Gastroesophageal sphincter (tissue), 3 donors: ENCODE measurements at regions not wholly inside any gene's neighbourhood (a gene's known extent, or its start where the extent isn't known, plus 50 kb on each side); places are given as distances from the start of the nearest gene placed in this dataset.

ENCODE experiments used
- EP300 ChIP-seq: sonication (generic); formaldehyde crosslinking; IDR thresholded peaks from one replicate; pipeline ENCODE4 v1.6.1; 2017; ENCODE audit warnings: antibody characterized with exemption, mild to moderate bottlenecking
- POLR2A ChIP-seq, 2 donors: fragments of 450-650 bp; IDR thresholded peaks; one replicate each; pipeline ENCODE4 v1.6.1; 2017; ENCODE audit warnings: antibody characterized with exemption in 2 of 2, mild to moderate bottlenecking in 2 of 2, moderate library complexity in 1 of 2
- POLR2AphosphoS5 ChIP-seq: sonication (generic); formaldehyde crosslinking; IDR thresholded peaks from one replicate; pipeline ENCODE4 v1.6.1; 2017; ENCODE audit warnings: antibody characterized with exemption
- TF ChIP-seq, protein P1 (sequence below), 4 experiments: fragments of 200-600 bp in 2 of 4; fragments of 450-650 bp in 2 of 4; sonication (generic) in 1 of 4; IDR thresholded peaks; one replicate each; pipeline ENCODE4 v1.5.1; 2017 to 2019; ENCODE audit warnings: antibody characterized with exemption in 4 of 4, mild to moderate bottlenecking in 2 of 4, moderate library complexity in 2 of 4

DNA sequence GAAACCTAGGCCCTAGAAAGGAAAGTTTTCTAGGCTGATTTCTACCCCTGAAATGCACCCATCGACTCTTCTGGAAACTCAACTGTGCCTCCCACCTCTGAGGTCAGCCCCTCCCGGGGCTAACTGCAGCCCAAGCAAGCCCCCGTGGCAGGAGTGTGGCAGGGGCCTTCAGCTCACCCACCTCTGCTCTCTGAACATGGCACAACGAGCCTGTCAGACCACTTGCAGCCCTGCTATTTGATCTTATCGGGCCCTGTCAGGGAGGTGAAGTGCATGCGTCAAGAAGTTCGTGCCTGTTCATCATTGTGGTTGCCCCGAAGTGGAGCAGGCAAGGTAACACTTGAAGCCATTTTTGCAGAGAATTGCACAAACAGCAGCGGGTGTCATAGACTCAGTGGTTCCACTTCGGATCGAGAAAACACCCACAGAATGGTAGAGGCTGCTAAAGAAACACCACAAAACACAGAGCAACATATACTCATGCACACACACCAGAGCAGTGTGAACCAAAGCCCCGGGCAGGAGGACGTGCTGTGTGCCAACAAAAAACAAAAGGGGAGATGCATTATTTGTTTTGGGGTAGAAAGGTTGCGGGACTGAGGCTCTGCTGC lies 262.7 kb downstream of the ETS1 start:
- TF ChIP-seq, protein P1, sequence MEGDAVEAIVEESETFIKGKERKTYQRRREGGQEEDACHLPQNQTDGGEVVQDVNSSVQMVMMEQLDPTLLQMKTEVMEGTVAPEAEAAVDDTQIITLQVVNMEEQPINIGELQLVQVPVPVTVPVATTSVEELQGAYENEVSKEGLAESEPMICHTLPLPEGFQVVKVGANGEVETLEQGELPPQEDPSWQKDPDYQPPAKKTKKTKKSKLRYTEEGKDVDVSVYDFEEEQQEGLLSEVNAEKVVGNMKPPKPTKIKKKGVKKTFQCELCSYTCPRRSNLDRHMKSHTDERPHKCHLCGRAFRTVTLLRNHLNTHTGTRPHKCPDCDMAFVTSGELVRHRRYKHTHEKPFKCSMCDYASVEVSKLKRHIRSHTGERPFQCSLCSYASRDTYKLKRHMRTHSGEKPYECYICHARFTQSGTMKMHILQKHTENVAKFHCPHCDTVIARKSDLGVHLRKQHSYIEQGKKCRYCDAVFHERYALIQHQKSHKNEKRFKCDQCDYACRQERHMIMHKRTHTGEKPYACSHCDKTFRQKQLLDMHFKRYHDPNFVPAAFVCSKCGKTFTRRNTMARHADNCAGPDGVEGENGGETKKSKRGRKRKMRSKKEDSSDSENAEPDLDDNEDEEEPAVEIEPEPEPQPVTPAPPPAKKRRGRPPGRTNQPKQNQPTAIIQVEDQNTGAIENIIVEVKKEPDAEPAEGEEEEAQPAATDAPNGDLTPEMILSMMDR (IDR thresholded peaks at IDR 0.05) = no peak
- TF ChIP-seq POLR2A (IDR thresholded peaks at IDR 0.05) (no peak), POLR2AphosphoS5 (no peak), EP300 (no peak)
